GM12878 (cell line): ENCODE measurements at regions not wholly inside any gene's neighbourhood (a gene's known extent, or its start where the extent isn't known, plus 50 kb on each side); places are given as distances from the start of the nearest gene placed in this dataset.

ENCODE experiments used
- CTCF ChIP-seq, 3 experiments: IDR thresholded peaks in 2 of 3; conservative IDR thresholded peaks in 1 of 3; 2 replicates each; pipeline ENCODE4 v1.5.1; 2011; ENCODE audit warnings: low read depth in 3 of 3, low read length in 3 of 3, mild to moderate bottlenecking in 3 of 3, control low read depth in 2 of 3, moderate library complexity in 2 of 3, inconsistent platforms in 1 of 3, mixed read lengths in 1 of 3; ENCODE audit not compliant: control insufficient read depth in 2 of 3, insufficient read depth in 1 of 3; ENCODE audit errors: extremely low read depth in 1 of 3
- JUND ChIP-seq: IDR thresholded peaks from 2 replicates; pipeline ENCODE4 v1.6.1; 2012; ENCODE audit warnings: low read depth, mild to moderate bottlenecking, low read length, improper control_type of control experiment, moderate library complexity

GRCh38 chr15:54915380-54915779 lies 281.4 kb downstream of the RSL24D1 start:
- TF ChIP-seq CTCF (IDR thresholded peaks at IDR 0.05 in 2 of 3, conservative IDR thresholded peaks at IDR 0.05 in 1 of 3; ENCODE audit: control insufficient read depth in 2 of 3, extremely low read depth in 1 of 3, insufficient read depth in 1 of 3, low read depth in 3 of 3, low read length in 3 of 3) (no peak), JUND (no peak)
